OCI-LY1 (cell line): ENCODE measurements at regions not wholly inside any gene's neighbourhood (a gene's known extent, or its start where the extent isn't known, plus 50 kb on each side); places are given as distances from the start of the nearest gene placed in this dataset.
"Not testable (repeated sequence)": the region's sequence is repeated elsewhere in the genome, so short reads cannot be mapped to it uniquely, and the experiment has no call there.

ENCODE experiments used
- EZH2 ChIP-seq: fragments of 200-600 bp; sonication (generic), shearing (Covaris generic); IDR thresholded peaks from 2 replicates; pipeline ENCODE4 v1.8.0; 2017; ENCODE audit warnings: borderline replicate concordance, mixed run types, mild to moderate bottlenecking, antibody characterized with exemption, low read length, moderate library complexity, mixed read lengths
- TF ChIP-seq, protein P1 (sequence below): fragments of 200-600 bp; sonication (generic), shearing (Covaris generic); IDR thresholded peaks from 2 replicates; pipeline ENCODE4 v1.5.1; 2017; ENCODE audit warnings: mild to moderate bottlenecking, antibody characterized with exemption, low read length, moderate library complexity, mixed read lengths

DNA sequence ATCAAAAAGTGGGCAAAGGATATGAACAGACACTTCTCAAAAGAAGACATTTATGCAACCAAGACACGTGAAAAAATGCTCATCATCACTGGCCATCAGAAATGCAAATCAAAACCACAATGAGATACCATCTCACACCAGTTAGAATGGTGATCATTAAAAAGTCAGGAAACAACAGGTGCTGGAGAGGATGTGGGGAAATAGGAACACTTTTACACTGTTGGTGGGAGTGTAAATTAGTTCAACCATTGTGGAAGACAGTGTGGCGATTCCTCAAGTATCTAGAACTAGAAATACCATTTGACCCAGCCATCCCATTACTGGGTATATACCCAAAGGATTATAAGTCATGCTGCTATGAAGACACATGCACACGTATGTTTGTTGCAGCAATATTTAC, 191.3 kb downstream of the POLR1F start:
- not testable (repeated sequence) for TF ChIP-seq EZH2
- TF ChIP-seq, protein P1, sequence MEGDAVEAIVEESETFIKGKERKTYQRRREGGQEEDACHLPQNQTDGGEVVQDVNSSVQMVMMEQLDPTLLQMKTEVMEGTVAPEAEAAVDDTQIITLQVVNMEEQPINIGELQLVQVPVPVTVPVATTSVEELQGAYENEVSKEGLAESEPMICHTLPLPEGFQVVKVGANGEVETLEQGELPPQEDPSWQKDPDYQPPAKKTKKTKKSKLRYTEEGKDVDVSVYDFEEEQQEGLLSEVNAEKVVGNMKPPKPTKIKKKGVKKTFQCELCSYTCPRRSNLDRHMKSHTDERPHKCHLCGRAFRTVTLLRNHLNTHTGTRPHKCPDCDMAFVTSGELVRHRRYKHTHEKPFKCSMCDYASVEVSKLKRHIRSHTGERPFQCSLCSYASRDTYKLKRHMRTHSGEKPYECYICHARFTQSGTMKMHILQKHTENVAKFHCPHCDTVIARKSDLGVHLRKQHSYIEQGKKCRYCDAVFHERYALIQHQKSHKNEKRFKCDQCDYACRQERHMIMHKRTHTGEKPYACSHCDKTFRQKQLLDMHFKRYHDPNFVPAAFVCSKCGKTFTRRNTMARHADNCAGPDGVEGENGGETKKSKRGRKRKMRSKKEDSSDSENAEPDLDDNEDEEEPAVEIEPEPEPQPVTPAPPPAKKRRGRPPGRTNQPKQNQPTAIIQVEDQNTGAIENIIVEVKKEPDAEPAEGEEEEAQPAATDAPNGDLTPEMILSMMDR = not testable (repeated sequence)
